CD4-positive, alpha-beta memory T cell (primary cell): ENCODE measurements at regions not wholly inside any gene's neighbourhood (a gene's known extent, or its start where the extent isn't known, plus 50 kb on each side); places are given as distances from the start of the nearest gene placed in this dataset.

Source experiments
- CTCF ChIA-PET: fragments of 350-600 bp; sonication (Branson Sonifier 250); formaldehyde crosslinking; loops from one replicate; lab custom pipeline; 2021; ENCODE audit warnings: inconsistent platforms; ENCODE audit not compliant: partially characterized antibody; lab: Charles Lee
- POLR2A ChIA-PET: fragments of 350-600 bp; sonication (Branson Sonifier 250); formaldehyde crosslinking; loops from one replicate; lab custom pipeline; 2021; ENCODE audit not compliant: partially characterized antibody; lab: Charles Lee
- DNase-seq, 5 donors: peaks; one replicate each; pipeline versions ENCODE4 v3.0.0 to v3.0.0-alpha.2; 2020 to 2022; ENCODE audit warnings: mixed read lengths in 1 of 5
- H3K27ac ChIP-seq: one replicate; pipeline ENCODE4 v1.7.0; 2013; ENCODE audit warnings: low read depth, low read length
- H3K27me3 ChIP-seq: 2 replicates; pipeline ENCODE4 v1.7.0; 2013; ENCODE audit warnings: mild to moderate bottlenecking, low read length, moderate library complexity; ENCODE audit not compliant: insufficient read depth
- H3K36me3 ChIP-seq: 2 replicates; pipeline ENCODE4 v1.7.0; 2013; ENCODE audit warnings: mild to moderate bottlenecking, low read length, moderate library complexity; ENCODE audit not compliant: insufficient read depth
- H3K4me1 ChIP-seq: 2 replicates; pipeline ENCODE4 v1.7.0; 2013; ENCODE audit warnings: mild to moderate bottlenecking, low read length, moderate library complexity; ENCODE audit not compliant: insufficient read depth
- H3K4me3 ChIP-seq, 2 donors: one replicate each; pipeline ENCODE4 v1.7.0; 2013; ENCODE audit warnings: low read length in 2 of 2, mild to moderate bottlenecking in 1 of 2
- H3K9me3 ChIP-seq, 2 donors: one replicate each; pipeline ENCODE4 v1.7.0; 2013; ENCODE audit warnings: low read length in 2 of 2, control low read depth in 1 of 2; ENCODE audit not compliant: control insufficient read depth in 1 of 2
- H3K27ac Mint-ChIP-seq, 7 donors: one replicate each; pipeline ENCODE4 v1.8.0; 2020 to 2021; ENCODE audit warnings: mixed read lengths in 7 of 7, mild to moderate bottlenecking in 6 of 7, inconsistent platforms in 3 of 7, moderate library complexity in 3 of 7
- H3K27me3 Mint-ChIP-seq, 2 donors: one replicate each; pipeline ENCODE4 v1.8.0; 2020 to 2021; ENCODE audit warnings: mixed read lengths in 2 of 2
- H3K36me3 Mint-ChIP-seq, 2 donors: one replicate each; pipeline ENCODE4 v1.8.0; 2020 to 2021; ENCODE audit warnings: mixed read lengths in 2 of 2, inconsistent platforms in 1 of 2, mild to moderate bottlenecking in 1 of 2
- H3K4me1 Mint-ChIP-seq, 4 donors: one replicate each; pipeline ENCODE4 v1.8.0; 2020 to 2021; ENCODE audit warnings: mixed read lengths in 4 of 4, mild to moderate bottlenecking in 1 of 4
- H3K4me3 Mint-ChIP-seq, 8 donors: one replicate each; pipeline ENCODE4 v1.8.0; 2020 to 2021; ENCODE audit warnings: mixed read lengths in 8 of 8, mild to moderate bottlenecking in 7 of 8, moderate library complexity in 6 of 8, inconsistent platforms in 3 of 8
- H3K9me3 Mint-ChIP-seq, 8 donors: one replicate each; pipeline ENCODE4 v1.8.0; 2020 to 2021; ENCODE audit warnings: mixed read lengths in 8 of 8, mild to moderate bottlenecking in 5 of 8, inconsistent platforms in 3 of 8, moderate library complexity in 1 of 8
- intact Hi-C: fragments of 100-400 bp; cut with micrococcal nuclease; formaldehyde crosslinking; loops from one replicate; pipeline ENCODE4 v1.15.1; 2023

- no peak for DNase-seq
- Mint-ChIP-seq H3K4me3 (no peak overlapping the region), H3K36me3 (no peaks in the 10 kb centered on the region), H3K27me3 (no peaks in the 10 kb centered on the region), H3K27ac (no peak overlapping the region), H3K4me1 (no peaks in the 10 kb centered on the region), H3K9me3 (peaks cover 0 to 12% (median 7%) of the 10 kb centered on the region in 8 donors)
- POLR2A ChIA-PET: no interaction called here
- Histone ChIP-seq H3K9me3 (no peaks in the 10 kb centered on the region), H3K4me1 (no peaks in the 10 kb centered on the region), H3K4me3 (no peak overlapping the region), H3K27me3 (no peaks in the 10 kb centered on the region), H3K27ac (no peak overlapping the region), H3K36me3 (no peaks in the 10 kb centered on the region)
- intact Hi-C loops: no loop called here
- CTCF ChIA-PET: no interaction called here
These were observed 387.3 kb upstream of the CDH11 start for GRCh38 chr16:65509172-65509571.

- no peak overlapping the region for H3K27ac ChIP-seq
- H3K9me3 ChIP-seq: no peaks in the 10 kb centered on the region
- H3K9me3 Mint-ChIP-seq: peaks cover 2 to 9% (median 6%) of the 10 kb centered on the region in 8 donors
- H3K4me3 Mint-ChIP-seq: no peak overlapping the region
- H3K27me3 Mint-ChIP-seq: no peaks in the 10 kb centered on the region
- H3K36me3 Mint-ChIP-seq: no peaks in the 10 kb centered on the region
- ChIA-PET CTCF (no interaction called here), POLR2A (no interaction called here)
- H3K36me3 ChIP-seq: no peaks in the 10 kb centered on the region
- no peak overlapping the region for H3K27ac Mint-ChIP-seq
- H3K4me1 Mint-ChIP-seq: no peaks in the 10 kb centered on the region
- no peak overlapping the region for H3K4me3 ChIP-seq
- DNase-seq: no peak
- H3K27me3 ChIP-seq: no peaks in the 10 kb centered on the region
- H3K4me1 ChIP-seq: no peaks in the 10 kb centered on the region
- intact Hi-C loops: no loop called here
These were observed 379.1 kb upstream of the CDH11 start for GRCh38 chr16:65500919-65501318.

GRCh38 chr16:65500007-65500406, 378.1 kb upstream of the CDH11 start:
- H3K27me3 Mint-ChIP-seq: no peaks in the 10 kb centered on the region
- no peak for DNase-seq
- CTCF ChIA-PET: no interaction called here

GRCh38 chr16:65499566-65499965, 377.7 kb upstream of the CDH11 start:
- CTCF ChIA-PET: no interaction called here
- Histone ChIP-seq H3K27me3 (no peaks in the 10 kb centered on the region), H3K36me3 (no peaks in the 10 kb centered on the region), H3K9me3 (no peaks in the 10 kb centered on the region), H3K4me1 (no peaks in the 10 kb centered on the region), H3K4me3 (no peak overlapping the region), H3K27ac (no peak overlapping the region)
- Mint-ChIP-seq H3K4me1 (no peaks in the 10 kb centered on the region), H3K9me3 (peaks cover 2 to 11% (median 6%) of the 10 kb centered on the region in 8 donors), H3K36me3 (no peaks in the 10 kb centered on the region), H3K27ac (no peak overlapping the region), H3K27me3 (no peaks in the 10 kb centered on the region), H3K4me3 (no peak overlapping the region)
- POLR2A ChIA-PET: no interaction called here
- intact Hi-C loops: no loop called here
- no peak for DNase-seq

More at GRCh38 chr16:65500007-65500406, 378.1 kb upstream of the CDH11 start:
- Histone ChIP-seq H3K36me3 (no peaks in the 10 kb centered on the region), H3K27ac (no peak overlapping the region), H3K4me1 (no peaks in the 10 kb centered on the region), H3K9me3 (no peaks in the 10 kb centered on the region), H3K4me3 (no peak overlapping the region), H3K27me3 (no peaks in the 10 kb centered on the region)
- H3K9me3 Mint-ChIP-seq: peaks cover 2 to 9% (median 6%) of the 10 kb centered on the region in 8 donors
- no peak overlapping the region for H3K4me3 Mint-ChIP-seq
- H3K4me1 Mint-ChIP-seq: no peaks in the 10 kb centered on the region
- H3K27ac Mint-ChIP-seq: no peak overlapping the region
- no peaks in the 10 kb centered on the region for H3K36me3 Mint-ChIP-seq
- intact Hi-C loops: no loop called here
- POLR2A ChIA-PET: no interaction called here

GRCh38 chr16:65497571-65497970, 375.7 kb upstream of the CDH11 start:
- Histone ChIP-seq H3K4me1 (no peaks in the 10 kb centered on the region), H3K4me3 (no peak overlapping the region), H3K9me3 (no peaks in the 10 kb centered on the region), H3K36me3 (no peaks in the 10 kb centered on the region), H3K27me3 (no peaks in the 10 kb centered on the region), H3K27ac (no peak overlapping the region)
- no peaks in the 10 kb centered on the region for H3K4me1 Mint-ChIP-seq
- intact Hi-C loops: no loop called here
- H3K4me3 Mint-ChIP-seq: no peak overlapping the region
- ChIA-PET CTCF (no interaction called here), POLR2A (no interaction called here)
- H3K36me3 Mint-ChIP-seq: no peaks in the 10 kb centered on the region
- no peak for DNase-seq
- peaks cover 2 to 13% (median 7%) of the 10 kb centered on the region in 8 donors for H3K9me3 Mint-ChIP-seq
- H3K27ac Mint-ChIP-seq: no peak overlapping the region
- no peaks in the 10 kb centered on the region for H3K27me3 Mint-ChIP-seq

- DNase-seq: no peak
- Mint-ChIP-seq H3K36me3 (no peaks in the 10 kb centered on the region), H3K9me3 (peaks cover 0 to 12% (median 4%) of the 10 kb centered on the region in 8 donors), H3K27me3 (no peaks in the 10 kb centered on the region), H3K4me3 (no peak overlapping the region), H3K4me1 (no peaks in the 10 kb centered on the region), H3K27ac (no peak overlapping the region)
- POLR2A ChIA-PET: no interaction called here
- H3K27ac ChIP-seq: no peak overlapping the region
- no peaks in the 10 kb centered on the region for H3K9me3 ChIP-seq
- CTCF ChIA-PET: no interaction called here
- no peaks in the 10 kb centered on the region for H3K4me1 ChIP-seq
- intact Hi-C loops: no loop called here
- H3K27me3 ChIP-seq: no peaks in the 10 kb centered on the region
- H3K4me3 ChIP-seq: no peak overlapping the region
- H3K36me3 ChIP-seq: no peaks in the 10 kb centered on the region
These were observed 373.2 kb upstream of the CDH11 start for GRCh38 chr16:65495106-65495505.

- H3K27ac ChIP-seq: no peak overlapping the region
- H3K4me3 ChIP-seq: no peak overlapping the region
- DNase-seq: no peak
- no peaks in the 10 kb centered on the region for H3K4me1 Mint-ChIP-seq
- peaks cover 0 to 12% (median 4%) of the 10 kb centered on the region in 8 donors for H3K9me3 Mint-ChIP-seq
- no peaks in the 10 kb centered on the region for H3K36me3 Mint-ChIP-seq
- H3K36me3 ChIP-seq: no peaks in the 10 kb centered on the region
- no peaks in the 10 kb centered on the region for H3K27me3 ChIP-seq
- no peak overlapping the region for H3K27ac Mint-ChIP-seq
- intact Hi-C loops: no loop called here
- CTCF ChIA-PET: no interaction called here
- POLR2A ChIA-PET: no interaction called here
- H3K9me3 ChIP-seq: no peaks in the 10 kb centered on the region
- no peaks in the 10 kb centered on the region for H3K4me1 ChIP-seq
- no peaks in the 10 kb centered on the region for H3K27me3 Mint-ChIP-seq
- H3K4me3 Mint-ChIP-seq: no peak overlapping the region
These were observed 372.7 kb upstream of the CDH11 start for GRCh38 chr16:65494609-65495008.

- H3K27me3 ChIP-seq: no peaks in the 10 kb centered on the region
- intact Hi-C loops: no loop called here
- H3K36me3 ChIP-seq: no peaks in the 10 kb centered on the region
- H3K4me1 ChIP-seq: no peaks in the 10 kb centered on the region
- Mint-ChIP-seq H3K27me3 (no peaks in the 10 kb centered on the region), H3K4me3 (no peak overlapping the region), H3K4me1 (no peaks in the 10 kb centered on the region), H3K27ac (no peak overlapping the region), H3K36me3 (no peaks in the 10 kb centered on the region), H3K9me3 (peaks cover 0 to 12% (median 4%) of the 10 kb centered on the region in 8 donors)
- H3K27ac ChIP-seq: no peak overlapping the region
- H3K4me3 ChIP-seq: no peak overlapping the region
- ChIA-PET CTCF (no interaction called here), POLR2A (no interaction called here)
- no peaks in the 10 kb centered on the region for H3K9me3 ChIP-seq
- no peak for DNase-seq
These were observed 372.2 kb upstream of the CDH11 start for GRCh38 chr16:65494080-65494479.
